ENCODE measurements at regions not wholly inside any gene's neighbourhood (a gene's known extent, or its start where the extent isn't known, plus 50 kb on each side); places are given as distances from the start of the nearest gene placed in this dataset.

GRCh38 chr12:107541001-107541705 is 144.4 kb upstream of the PWP1 start:
- TF ChIP-seq POLR2AphosphoS5 (IDR thresholded peaks at IDR 0.05; ENCODE audit: low read depth, low read length) (no peak), FOXP2 (optimal IDR thresholded peaks at IDR 0.05; ENCODE audit: borderline replicate concordance, extremely low read depth, extremely low read length, insufficient read depth) (no peak), TAF1 (IDR thresholded peaks at IDR 0.05; ENCODE audit: borderline replicate concordance, insufficient read depth, low read length) (no peak)
